K562 (cell line): ENCODE measurements at regions not wholly inside any gene's neighbourhood (a gene's known extent, or its start where the extent isn't known, plus 50 kb on each side); places are given as distances from the start of the nearest gene placed in this dataset.

Source experiments
- ATAC-seq: fragments of 200-7000 bp; cut with Tn5 transposase; 3 replicates; pipeline ENCODE4 v1.9.1; 2020; ENCODE audit warnings: moderate library complexity
- BruUV-seq: library from RNA; stranded (reverse); fragments of 400-500 nt; replicated peaks from 2 replicates; lab custom pipeline; 2021; lab: Mats Ljungman, UMichigan
- CTCF ChIA-PET: fragments of 300-600 bp; formaldehyde crosslinking; extraction: SDS; loops from one replicate; lab custom pipeline; 2021; ENCODE audit warnings: low intra/inter-chr PET ratio; lab: Yijun Ruan, JAX
- POLR2A ChIA-PET: fragments of 300-600, 350-650 bp; sonication (Branson Sonifier 250); formaldehyde crosslinking; extraction: SDS; loops from one replicate; lab custom pipeline; 2021; ENCODE audit warnings: antibody characterized with exemption, inconsistent platforms; lab: Yijun Ruan, JAX
- DNase-seq, 4 experiments: peaks; one replicate each; pipeline versions ENCODE4 v3.0.0 to v3.0.0-alpha.2; 2011 to 2018; ENCODE audit warnings: low spot score in 3 of 4, mixed read lengths in 3 of 4; ENCODE audit errors: extremely low read depth in 1 of 4
- FAIRE-seq: peaks from 2 replicates; lab custom pipeline; 2011; peaks lifted over from hg19 to GRCh38; lab: Jason Lieb, UNC
- H2AFZ ChIP-seq: 2 replicates; pipeline ENCODE4 v1.6.0; 2011; ENCODE audit warnings: low read depth, low read length, control low read depth, inconsistent platforms
- H3K27ac ChIP-seq: fragments of 200-600 bp; 3 replicates; pipeline ENCODE4 v1.8.0; 2011; ENCODE audit warnings: low read depth, mild to moderate bottlenecking, control low read depth, inconsistent platforms, low read length, moderate library complexity, mixed read lengths; ENCODE audit errors: extremely low read depth
- H3K27me3 ChIP-seq, 2 experiments: fragments of 300-600 bp in 1 of 2; 2 replicates in 1 of 2; 3 replicates in 1 of 2; pipeline versions ENCODE4 v1.6.0 to v1.8.0; 2011; ENCODE audit warnings: inconsistent platforms in 2 of 2, low read length in 2 of 2, mild to moderate bottlenecking in 1 of 2, mixed read lengths in 1 of 2, moderate library complexity in 1 of 2; ENCODE audit not compliant: control insufficient read depth in 2 of 2, insufficient read depth in 2 of 2
- H3K36me3 ChIP-seq: fragments of 300-600 bp; 3 replicates; pipeline ENCODE4 v1.8.0; 2011; ENCODE audit warnings: mild to moderate bottlenecking, low read length, inconsistent platforms; ENCODE audit not compliant: control insufficient read depth, insufficient read depth
- H3K4me1 ChIP-seq, 2 experiments: fragments of 200-600 bp in 1 of 2; replicated peaks in 1 of 2; 2 replicates in 1 of 2; 3 replicates in 1 of 2; pipeline versions ENCODE4 v1.5.1 to v1.8.0; 2011; ENCODE audit warnings: inconsistent platforms in 2 of 2, low read length in 2 of 2, mild to moderate bottlenecking in 1 of 2, mixed read lengths in 1 of 2, moderate library complexity in 1 of 2; ENCODE audit not compliant: control insufficient read depth in 2 of 2, insufficient read depth in 2 of 2
- H3K4me2 ChIP-seq: 2 replicates; pipeline ENCODE4 v1.6.1; 2011; ENCODE audit warnings: low read length, control low read depth, inconsistent platforms, mixed read lengths; ENCODE audit not compliant: insufficient read depth
- H3K4me3 ChIP-seq: fragments of 200-600 bp; sonication (generic), shearing (Covaris generic); 2 replicates; pipeline ENCODE4 v1.5.1; 2016; ENCODE audit warnings: control low read depth, inconsistent platforms
- H3K79me2 ChIP-seq: fragments of 200-600 bp; 3 replicates; pipeline ENCODE4 v1.8.0; 2011; ENCODE audit warnings: low read length, inconsistent platforms; ENCODE audit not compliant: control insufficient read depth, insufficient read depth
- H3K9ac ChIP-seq, 2 experiments: 2 replicates each; pipeline versions ENCODE4 v1.6.0 to v1.6.1; 2011; ENCODE audit warnings: low read depth in 2 of 2, low read length in 2 of 2, control low read depth in 1 of 2, inconsistent platforms in 1 of 2, mild to moderate bottlenecking in 1 of 2, mixed read lengths in 1 of 2; ENCODE audit not compliant: insufficient read depth in 1 of 2
- H3K9me1 ChIP-seq: one replicate; pipeline ENCODE4 v1.6.0; 2011; ENCODE audit warnings: inconsistent platforms, mild to moderate bottlenecking, low read length, moderate library complexity; ENCODE audit not compliant: control insufficient read depth, insufficient read depth
- H3K9me3 ChIP-seq: replicated peaks from 2 replicates; pipeline ENCODE4 v1.5.1; 2011; ENCODE audit warnings: low read depth, low read length, inconsistent platforms; ENCODE audit not compliant: control insufficient read depth, insufficient read depth
- H4K20me1 ChIP-seq: replicated peaks from 2 replicates; pipeline ENCODE4 v1.6.1; 2011; ENCODE audit warnings: low read length, inconsistent platforms, mixed read lengths; ENCODE audit not compliant: control insufficient read depth, insufficient read depth
- ZNF830 ChIP-seq: fragments of 250-450 bp; sonication (Bioruptor Pico); IDR thresholded peaks from 2 replicates; pipeline ENCODE4 v1.5.0; 2021; ENCODE audit warnings: mild to moderate bottlenecking
- WGBS: fragments of 100-300 bp; shearing (Covaris generic); methylation state at CpG from one replicate; pipeline ENCODE4 v1.1.6; 2016; ENCODE audit warnings: low coverage, mixed read lengths; ENCODE audit not compliant: insufficient coverage; ENCODE audit errors: missing lambda C conversion rate; 5-methylcytosine and 5-hydroxymethylcytosine counted together
- in situ Hi-C: fragments of 300-500 bp; cut with MboI; formaldehyde crosslinking; loops from 4 replicates; pipeline ENCODE4 v1.15.0; 2018; ENCODE audit warnings: inconsistent platforms, mixed read lengths
- intact Hi-C: fragments of 100-400 bp; cut with micrococcal nuclease; formaldehyde crosslinking; loops from 2 replicates; pipeline ENCODE4 v1.14.2; 2022
- TF ChIP-seq, protein P1 (sequence below): fragments of 450-650 bp; formaldehyde crosslinking; IDR thresholded peaks from 2 replicates; pipeline ENCODE4 v1.4.0; 2020; ENCODE audit warnings: mild to moderate bottlenecking, mixed read lengths
- TF ChIP-seq, protein P2 (sequence below): fragments of 250-450 bp; sonication (Bioruptor Pico); IDR thresholded peaks from 2 replicates; pipeline ENCODE4 v1.8.0; 2021; ENCODE audit warnings: borderline replicate concordance, mild to moderate bottlenecking, moderate library complexity; ENCODE audit not compliant: poor library complexity, severe bottlenecking

DNA sequence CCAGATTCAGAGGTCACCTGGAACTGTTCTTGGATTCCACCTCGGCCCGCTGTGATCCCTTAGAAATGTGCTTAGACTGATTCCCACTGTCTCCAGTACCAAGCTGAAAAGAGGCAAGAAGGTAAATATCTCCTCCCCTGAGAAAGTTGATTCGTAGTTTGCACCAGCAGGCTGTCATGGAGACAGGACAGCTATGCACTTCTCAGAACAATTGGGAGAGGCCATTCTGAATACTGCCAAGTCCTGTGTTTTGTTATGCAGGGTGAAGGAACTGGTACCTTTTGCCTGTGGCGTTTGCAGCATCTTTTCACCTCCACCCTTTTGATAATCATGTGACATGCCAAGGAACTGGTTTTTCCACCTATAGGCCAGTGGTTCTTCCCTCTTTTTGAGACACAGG lies 58.2 kb upstream of the RNGTT start:
- Histone ChIP-seq H4K20me1 (no peaks in the 10 kb centered on the region), H3K4me1 (no peaks in the 10 kb centered on the region; a peak in 1 of 5 replicates), H3K4me2 (no peak overlapping the region), H3K4me3 (no peak overlapping the region), H3K9me1 (no peaks in the 10 kb centered on the region), H3K36me3 (no peaks in the 10 kb centered on the region), H3K27ac (no peak overlapping the region), H2AFZ (no peak overlapping the region), H3K79me2 (no peaks in the 10 kb centered on the region), H3K9me3 (no peaks in the 10 kb centered on the region), H3K27me3 (peaks cover 8 to 17% of the 10 kb centered on the region in 2 experiments; a peak in 4 of 5 replicates), H3K9ac (no peak overlapping the region)
- intact Hi-C loops (no loop called here), in situ Hi-C loops (no loop called here)
- WGBS = 0% methylated on average over 4 of the region's 4 CpGs
- ChIA-PET CTCF (no interaction called here), POLR2A (interaction anchor here (1.0 kb wide), 1 partner anchor 65 kb away, joined by 4 read pairs; no protein-coding TSS in a partner anchor)
- DNase-seq (no peak), FAIRE-seq (no peak), ATAC-seq (no peak)
- TF ChIP-seq ZNF830 (CRISPR knock-in tag) = no peak
- TF ChIP-seq, protein P1, sequence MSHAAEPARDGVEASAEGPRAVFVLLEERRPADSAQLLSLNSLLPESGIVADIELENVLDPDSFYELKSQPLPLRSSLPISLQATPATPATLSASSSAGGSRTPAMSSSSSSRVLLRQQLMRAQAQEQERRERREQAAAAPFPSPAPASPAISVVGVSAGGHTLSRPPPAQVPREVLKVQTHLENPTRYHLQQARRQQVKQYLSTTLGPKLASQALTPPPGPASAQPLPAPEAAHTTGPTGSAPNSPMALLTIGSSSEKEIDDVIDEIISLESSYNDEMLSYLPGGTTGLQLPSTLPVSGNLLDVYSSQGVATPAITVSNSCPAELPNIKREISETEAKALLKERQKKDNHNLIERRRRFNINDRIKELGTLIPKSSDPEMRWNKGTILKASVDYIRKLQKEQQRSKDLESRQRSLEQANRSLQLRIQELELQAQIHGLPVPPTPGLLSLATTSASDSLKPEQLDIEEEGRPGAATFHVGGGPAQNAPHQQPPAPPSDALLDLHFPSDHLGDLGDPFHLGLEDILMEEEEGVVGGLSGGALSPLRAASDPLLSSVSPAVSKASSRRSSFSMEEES = 0 out of 2 replicates have a peak, but pooled peaks have one; percentile 4
- TF ChIP-seq, protein P2, sequence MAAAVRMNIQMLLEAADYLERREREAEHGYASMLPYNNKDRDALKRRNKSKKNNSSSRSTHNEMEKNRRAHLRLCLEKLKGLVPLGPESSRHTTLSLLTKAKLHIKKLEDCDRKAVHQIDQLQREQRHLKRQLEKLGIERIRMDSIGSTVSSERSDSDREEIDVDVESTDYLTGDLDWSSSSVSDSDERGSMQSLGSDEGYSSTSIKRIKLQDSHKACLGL (CRISPR knock-in tag) = no peak
- no TSS peak for BruUV-seq
